Activated T-helper 9 cell treated with anti-CD3 and anti-CD28 coated beads, Interleukin-2, amount 50 U/mL, for 16 hours (primary cell): ENCODE measurements at regions not wholly inside any gene's neighbourhood (a gene's known extent, or its start where the extent isn't known, plus 50 kb on each side); places are given as distances from the start of the nearest gene placed in this dataset.

ENCODE experiments used
- DNase-seq: peaks from one replicate; pipeline ENCODE4 v3.0.0-alpha.2; 2020; ENCODE audit warnings: low read depth

- DNase-seq = no peak
Measured at GRCh38 chr20:41939659-41940058, 321.5 kb upstream of the CHD6 start.

GRCh38 chr20:41938353-41938752 is 320.2 kb upstream of the CHD6 start:
- no peak for DNase-seq

GRCh38 chr20:41935259-41935791 is 317.1 kb upstream of the CHD6 start:
- DNase-seq = no peak

- DNase-seq = no peak
Measured at GRCh38 chr20:41932431-41932830, 314.3 kb upstream of the CHD6 start.

- no peak for DNase-seq
Measured at GRCh38 chr20:41927655-41928054, 309.5 kb upstream of the CHD6 start.

GRCh38 chr20:41927189-41927588 is 309.0 kb upstream of the CHD6 start:
- DNase-seq = no peak

- no peak for DNase-seq
Measured at GRCh38 chr20:41925476-41925875, 307.3 kb upstream of the CHD6 start.

- no peak for DNase-seq
Measured at GRCh38 chr20:41923624-41924023, 305.4 kb upstream of the CHD6 start.

GRCh38 chr20:41913146-41913545 is 295.0 kb upstream of the CHD6 start:
- no peak for DNase-seq

- DNase-seq = no peak
Measured at GRCh38 chr20:41910558-41910957, 292.4 kb upstream of the CHD6 start.

GRCh38 chr20:41905199-41905598 is 287.0 kb upstream of the CHD6 start:
- DNase-seq = no peak

GRCh38 chr20:41903586-41903985 is 285.4 kb upstream of the CHD6 start:
- no peak for DNase-seq

- no peak for DNase-seq
Measured at GRCh38 chr20:41902346-41902745, 284.2 kb upstream of the CHD6 start.

GRCh38 chr20:41900201-41900691 is 282.1 kb upstream of the CHD6 start:
- DNase-seq = no peak

- no peak for DNase-seq
Measured at GRCh38 chr20:41897708-41898107, 279.5 kb upstream of the CHD6 start.

GRCh38 chr20:41895241-41896032 is 277.3 kb upstream of the CHD6 start:
- no peak for DNase-seq

GRCh38 chr20:41894255-41894963 is 276.2 kb upstream of the CHD6 start:
- DNase-seq = no peak

GRCh38 chr20:41892031-41892430 is 273.9 kb upstream of the CHD6 start:
- DNase-seq = no peak

- DNase-seq = no peak
Measured at GRCh38 chr20:41889844-41890224, 271.7 kb upstream of the CHD6 start.

GRCh38 chr20:41889126-41889843 is 271.1 kb upstream of the CHD6 start:
- DNase-seq = no peak

GRCh38 chr20:41888434-41888833 is 270.3 kb upstream of the CHD6 start:
- DNase-seq = no peak

- no peak for DNase-seq
Measured at GRCh38 chr20:41887500-41887899, 269.3 kb upstream of the CHD6 start.
